Esophagus muscularis mucosa (tissue), 4 donors: ENCODE measurements at regions not wholly inside any gene's neighbourhood (a gene's known extent, or its start where the extent isn't known, plus 50 kb on each side); places are given as distances from the start of the nearest gene placed in this dataset.

Source experiments
- CTCF ChIP-seq, 3 experiments: fragments of 200-600 bp in 2 of 3; fragments of 450-650 bp in 1 of 3; sonication (generic) in 2 of 3; IDR thresholded peaks; one replicate each; pipeline ENCODE4 v1.5.1; 2017 to 2019; ENCODE audit warnings: antibody characterized with exemption in 3 of 3, mild to moderate bottlenecking in 2 of 3, moderate library complexity in 1 of 3
- EP300 ChIP-seq: sonication (generic); formaldehyde crosslinking; IDR thresholded peaks from one replicate; pipeline ENCODE4 v1.6.1; 2017; ENCODE audit warnings: antibody characterized with exemption
- POLR2A ChIP-seq: fragments of 450-650 bp; IDR thresholded peaks from one replicate; pipeline ENCODE4 v1.6.1; 2017; ENCODE audit warnings: antibody characterized with exemption, moderate library complexity, mild to moderate bottlenecking, low read depth
- POLR2AphosphoS5 ChIP-seq, 2 donors: sonication (generic); formaldehyde crosslinking; IDR thresholded peaks; one replicate each; pipeline ENCODE4 v1.6.1; 2017; ENCODE audit warnings: antibody characterized with exemption in 2 of 2

- TF ChIP-seq CTCF (IDR thresholded peaks at IDR 0.05), result no peak
- TF ChIP-seq POLR2AphosphoS5 (IDR thresholded peaks at IDR 0.05), result no peak
- no peak for TF ChIP-seq POLR2A
- no peak for TF ChIP-seq EP300
Observed at GRCh38 chr5:117060099-117060498, 485.5 kb upstream of the SEMA6A start.
